Coronary artery (tissue), 2 donors: ENCODE measurements at regions not wholly inside any gene's neighbourhood (a gene's known extent, or its start where the extent isn't known, plus 50 kb on each side); places are given as distances from the start of the nearest gene placed in this dataset.

ENCODE experiments used
- DNase-seq: peaks from one replicate; pipeline ENCODE4 v3.0.0-alpha.2; 2017; ENCODE audit warnings: low spot score
- H3K27ac ChIP-seq, 2 donors: fragments of 200-600 bp; sonication (generic); one replicate each; pipeline ENCODE4 v1.5.1; 2016 to 2019
- H3K4me3 ChIP-seq: fragments of 200-600 bp; sonication (generic); 2 replicates; pipeline ENCODE4 v1.5.1; 2016; ENCODE audit warnings: mild to moderate bottlenecking, moderate library complexity
- TF ChIP-seq, protein P1 (sequence below): fragments of 200-600 bp; sonication (generic); IDR thresholded peaks from one replicate; pipeline ENCODE4 v1.5.1; 2019; ENCODE audit warnings: antibody characterized with exemption

DNA sequence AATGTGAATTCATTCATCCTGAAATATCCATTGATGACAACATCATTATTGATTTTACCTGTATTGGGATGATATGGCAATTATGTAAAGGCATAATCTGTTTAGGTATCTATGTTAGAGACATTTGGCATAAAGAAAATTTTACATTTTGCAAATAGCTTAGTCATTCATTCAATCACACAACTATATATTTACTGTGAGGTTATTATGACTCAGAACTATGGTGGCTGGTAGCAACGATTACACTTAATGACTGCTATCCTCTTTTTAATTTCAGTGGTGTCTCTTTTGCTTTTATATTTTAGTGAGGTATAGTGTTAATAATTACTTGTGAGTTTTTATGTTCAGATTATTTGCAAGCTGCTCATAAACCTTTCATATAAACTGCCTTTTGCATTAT lies 955.9 kb downstream of the SLITRK6 start:
- no peak overlapping the region for H3K4me3 ChIP-seq
- TF ChIP-seq, protein P1, sequence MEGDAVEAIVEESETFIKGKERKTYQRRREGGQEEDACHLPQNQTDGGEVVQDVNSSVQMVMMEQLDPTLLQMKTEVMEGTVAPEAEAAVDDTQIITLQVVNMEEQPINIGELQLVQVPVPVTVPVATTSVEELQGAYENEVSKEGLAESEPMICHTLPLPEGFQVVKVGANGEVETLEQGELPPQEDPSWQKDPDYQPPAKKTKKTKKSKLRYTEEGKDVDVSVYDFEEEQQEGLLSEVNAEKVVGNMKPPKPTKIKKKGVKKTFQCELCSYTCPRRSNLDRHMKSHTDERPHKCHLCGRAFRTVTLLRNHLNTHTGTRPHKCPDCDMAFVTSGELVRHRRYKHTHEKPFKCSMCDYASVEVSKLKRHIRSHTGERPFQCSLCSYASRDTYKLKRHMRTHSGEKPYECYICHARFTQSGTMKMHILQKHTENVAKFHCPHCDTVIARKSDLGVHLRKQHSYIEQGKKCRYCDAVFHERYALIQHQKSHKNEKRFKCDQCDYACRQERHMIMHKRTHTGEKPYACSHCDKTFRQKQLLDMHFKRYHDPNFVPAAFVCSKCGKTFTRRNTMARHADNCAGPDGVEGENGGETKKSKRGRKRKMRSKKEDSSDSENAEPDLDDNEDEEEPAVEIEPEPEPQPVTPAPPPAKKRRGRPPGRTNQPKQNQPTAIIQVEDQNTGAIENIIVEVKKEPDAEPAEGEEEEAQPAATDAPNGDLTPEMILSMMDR: no peak
- no peak overlapping the region for H3K27ac ChIP-seq
- DNase-seq: no peak

DNA sequence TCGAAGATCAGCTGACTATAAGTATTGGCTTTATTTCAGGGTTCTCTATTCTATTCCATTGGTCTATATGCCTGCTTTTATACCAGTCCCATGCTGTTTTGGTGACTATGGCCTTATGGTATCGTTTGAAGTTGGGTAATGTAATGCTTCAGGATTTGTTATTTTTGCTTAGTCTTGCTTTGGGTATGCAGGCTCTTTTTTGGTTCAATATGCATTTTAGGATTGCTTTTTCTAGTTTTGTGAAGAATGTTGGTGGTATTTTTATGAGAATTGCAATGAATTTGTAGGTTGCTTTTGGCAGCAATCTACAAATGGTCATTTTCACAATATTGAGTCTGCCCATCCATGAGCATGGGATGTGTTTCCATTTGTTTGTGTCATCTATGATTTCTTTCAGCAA lies 951.9 kb upstream of the SLITRK1 start:
- DNase-seq: no peak
- no peak overlapping the region for H3K4me3 ChIP-seq
- no peak overlapping the region for H3K27ac ChIP-seq
- TF ChIP-seq, protein P1: no peak

DNA sequence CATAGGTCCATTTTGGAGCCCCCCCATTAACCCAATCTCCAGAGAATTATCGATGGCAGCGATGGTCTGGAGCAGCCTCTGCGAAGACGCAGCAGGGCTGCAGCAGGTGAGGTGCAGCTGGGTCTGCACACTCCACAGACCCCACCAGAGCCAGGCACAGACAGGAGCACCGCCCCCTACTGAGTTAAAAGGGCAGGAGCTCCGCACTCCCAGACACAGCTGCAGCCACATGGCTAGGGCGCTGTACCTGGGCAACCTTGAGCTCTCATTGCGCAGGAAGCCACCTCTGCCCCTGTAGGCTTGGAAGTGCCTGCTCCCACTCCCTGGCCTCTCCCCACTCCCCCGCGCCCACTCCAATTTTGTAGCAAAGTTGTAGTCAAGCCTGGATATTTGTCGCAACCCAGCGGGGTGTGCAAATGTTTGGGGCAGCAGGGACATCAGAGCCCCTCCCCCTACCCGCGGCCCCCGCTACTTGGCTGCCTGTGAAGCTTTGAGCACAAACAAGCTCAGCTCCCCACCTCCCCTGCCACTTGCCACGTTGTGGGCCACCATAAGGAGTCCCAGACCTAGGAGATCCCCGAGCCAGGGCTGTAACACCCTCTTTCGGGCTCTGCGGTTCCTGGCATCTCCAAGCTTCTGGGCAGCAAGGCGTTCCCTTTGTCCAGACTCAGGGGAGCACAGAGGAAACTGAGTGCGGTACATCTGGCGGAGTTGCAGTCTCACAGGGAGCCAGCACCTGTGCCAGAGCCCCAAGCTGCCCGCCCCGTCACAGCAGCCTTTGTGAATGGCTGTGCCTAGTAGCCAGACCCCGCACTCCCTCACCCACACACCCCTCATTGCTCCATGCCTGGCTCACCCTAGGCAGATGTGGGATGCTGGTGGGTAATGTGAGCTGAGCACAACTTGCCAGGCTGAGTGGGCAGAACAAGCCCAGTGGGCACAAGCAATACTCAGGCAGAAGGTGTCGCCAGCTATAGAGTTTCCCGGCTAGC lies 949.7 kb upstream of the SLITRK1 start:
- DNase-seq: no peak
- no peak overlapping the region for H3K4me3 ChIP-seq
- H3K27ac ChIP-seq: no peak overlapping the region
- TF ChIP-seq, protein P1: no peak

DNA sequence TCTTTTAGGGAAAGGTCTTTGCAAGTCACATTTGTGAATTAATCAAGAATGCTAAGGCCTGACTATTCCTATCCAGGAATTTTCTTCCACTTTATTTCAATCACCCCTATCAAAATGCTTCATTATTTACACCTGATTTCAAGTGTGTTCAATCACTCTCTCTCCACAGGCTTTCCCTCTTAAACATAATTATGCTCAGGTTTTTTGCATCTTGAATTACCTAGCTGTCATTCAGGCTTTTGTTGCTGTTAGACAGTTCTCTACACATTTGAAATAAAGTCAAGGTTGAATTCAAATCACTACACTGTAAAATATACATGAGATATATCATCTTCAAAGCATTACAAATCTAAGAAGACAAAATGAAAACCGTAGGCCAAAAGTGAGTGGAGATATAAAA lies 941.3 kb upstream of the SLITRK1 start:
- Histone ChIP-seq H3K27ac (no peak overlapping the region), H3K4me3 (no peak overlapping the region)
- TF ChIP-seq, protein P1: no peak
- no peak for DNase-seq

GRCh38 chr13:84821261-84821660 lies 939.0 kb upstream of the SLITRK1 start:
- TF ChIP-seq, protein P1: no peak
- Histone ChIP-seq H3K4me3 (no peak overlapping the region), H3K27ac (no peak overlapping the region)
- DNase-seq: no peak

DNA sequence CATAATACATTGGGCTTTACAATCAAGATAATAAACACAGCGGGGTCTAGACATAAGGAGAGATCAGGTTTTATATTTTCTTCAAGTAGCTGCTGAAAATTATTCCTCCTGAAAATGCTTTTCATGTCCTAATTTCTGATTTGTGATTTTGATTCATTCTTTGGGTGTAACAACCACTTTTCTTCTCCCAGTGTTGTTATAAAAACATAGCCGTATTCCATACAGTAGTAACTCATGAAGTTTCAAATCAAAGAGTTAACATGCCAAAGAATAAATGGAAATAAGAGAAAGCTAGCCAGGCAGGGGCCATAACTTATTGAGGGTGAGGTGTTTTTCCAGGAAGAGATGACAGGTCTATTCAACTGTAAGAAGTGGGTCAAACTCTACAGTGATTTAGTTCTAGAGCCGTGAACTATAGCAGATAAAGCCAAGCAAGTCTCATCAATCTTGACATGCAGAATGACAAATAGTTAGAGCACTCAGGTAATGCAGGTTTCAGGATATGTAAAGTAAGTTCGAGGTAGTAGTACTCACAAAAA lies 934.4 kb upstream of the SLITRK1 start:
- Histone ChIP-seq H3K27ac (no peak overlapping the region), H3K4me3 (no peak overlapping the region)
- TF ChIP-seq, protein P1: no peak
- DNase-seq: no peak

DNA sequence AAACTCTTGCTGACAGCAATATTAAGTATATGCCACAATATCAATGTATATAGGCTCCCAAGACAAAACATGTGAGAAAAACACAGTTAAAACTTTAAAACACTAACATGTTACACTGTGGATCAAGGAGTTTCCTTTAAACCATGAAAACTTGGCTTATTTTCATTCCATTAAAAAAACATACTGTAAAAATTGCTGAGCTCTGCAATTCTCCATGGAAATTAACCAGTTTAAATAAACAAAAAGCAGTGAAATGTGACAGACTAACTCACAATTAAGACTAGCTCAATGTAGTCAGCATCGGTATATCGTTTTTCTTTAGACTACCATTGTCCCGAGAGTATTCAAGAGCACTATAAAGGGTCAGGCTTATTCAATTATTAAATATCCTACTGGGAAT lies 930.5 kb upstream of the SLITRK1 start:
- DNase-seq: no peak
- TF ChIP-seq, protein P1: no peak
- Histone ChIP-seq H3K4me3 (no peak overlapping the region), H3K27ac (no peak overlapping the region)
